HepG2 (cell line): ENCODE measurements at regions not wholly inside any gene's neighbourhood (a gene's known extent, or its start where the extent isn't known, plus 50 kb on each side); places are given as distances from the start of the nearest gene placed in this dataset.

Source experiments
- ATAC-seq: fragments of 200-7000 bp; cut with Tn5 transposase; 3 replicates; pipeline ENCODE4 v1.9.1; 2020; ENCODE audit warnings: mild to moderate bottlenecking, moderate library complexity
- BruUV-seq: library from RNA; stranded (reverse); fragments of 400-500 nt; replicated peaks from 2 replicates; lab custom pipeline; 2021; lab: Mats Ljungman, UMichigan
- CTCF ChIA-PET: fragments of 300-600 bp; formaldehyde crosslinking; extraction: SDS; loops from one replicate; lab custom pipeline; 2021; ENCODE audit warnings: low total read pairs, inconsistent platforms, low intra/inter-chr PET ratio; lab: Yijun Ruan, JAX
- POLR2A ChIA-PET: fragments of 350-600 bp; sonication (Branson Sonifier 250); formaldehyde crosslinking; loops from one replicate; lab custom pipeline; 2020; ENCODE audit warnings: antibody characterized with exemption, inconsistent platforms; lab: Yijun Ruan, JAX
- DNase-seq: peaks from one replicate; pipeline ENCODE4 v3.0.0-alpha.2; 2015; ENCODE audit warnings: low spot score
- FAIRE-seq: peaks from 3 replicates; lab custom pipeline; 2011; peaks lifted over from hg19 to GRCh38; lab: Jason Lieb, UNC
- H2AFZ ChIP-seq: one replicate; pipeline ENCODE4 v1.6.1; 2011; ENCODE audit warnings: low read length, inconsistent platforms
- H3K27ac ChIP-seq: fragments of 300-600 bp; 3 replicates; pipeline ENCODE4 v1.8.0; 2011; ENCODE audit warnings: mixed run types, mild to moderate bottlenecking, mixed read lengths, low read length, inconsistent platforms; ENCODE audit not compliant: insufficient read depth; ENCODE audit errors: extremely low read length
- H3K27me3 ChIP-seq, 2 experiments: fragments of 200-600 bp in 1 of 2; 2 replicates in 1 of 2; 3 replicates in 1 of 2; pipeline versions ENCODE4 v1.6.0 to v1.8.0; 2011; ENCODE audit warnings: low read length in 2 of 2, mild to moderate bottlenecking in 2 of 2, moderate library complexity in 2 of 2, inconsistent platforms in 1 of 2; ENCODE audit not compliant: insufficient read depth in 2 of 2, control insufficient read depth in 1 of 2
- H3K36me3 ChIP-seq, 2 experiments: fragments of 200-600 bp in 1 of 2; replicated peaks in 1 of 2; 2 replicates in 1 of 2; 3 replicates in 1 of 2; pipeline versions ENCODE4 v1.5.1 to v1.8.0; 2011; ENCODE audit warnings: low read length in 2 of 2, inconsistent platforms in 1 of 2; ENCODE audit not compliant: insufficient read depth in 2 of 2, control insufficient read depth in 1 of 2
- H3K4me1 ChIP-seq: 2 replicates; pipeline ENCODE4 v1.5.1; 2012; ENCODE audit warnings: low read length, inconsistent platforms; ENCODE audit not compliant: insufficient read depth
- H3K4me2 ChIP-seq: 2 replicates; pipeline ENCODE4 v1.6.0; 2011; ENCODE audit warnings: low read depth, low read length, inconsistent platforms
- H3K4me3 ChIP-seq, 3 experiments: fragments of 200-600 bp in 1 of 3; sonication (generic), shearing (Covaris generic) in 1 of 3; replicated peaks in 1 of 3; 2 replicates each; pipeline ENCODE4 v1.5.1; 2011 to 2016; ENCODE audit warnings: low read length in 3 of 3, inconsistent platforms in 2 of 3, low read depth in 2 of 3, mild to moderate bottlenecking in 2 of 3, control low read depth in 1 of 3, mixed read lengths in 1 of 3; ENCODE audit not compliant: insufficient read depth in 1 of 3
- H3K79me2 ChIP-seq: one replicate; pipeline ENCODE4 v1.6.1; 2011; ENCODE audit warnings: low read length, inconsistent platforms; ENCODE audit not compliant: insufficient read depth
- H3K9ac ChIP-seq: 2 replicates; pipeline ENCODE4 v1.6.0; 2011; ENCODE audit warnings: mild to moderate bottlenecking, low read depth, low read length, inconsistent platforms; ENCODE audit not compliant: insufficient read depth
- H3K9me3 ChIP-seq: 2 replicates; pipeline ENCODE4 v1.5.1; 2012; ENCODE audit warnings: mild to moderate bottlenecking, low read length
- H4K20me1 ChIP-seq: 2 replicates; pipeline ENCODE4 v1.6.0; 2011; ENCODE audit warnings: inconsistent platforms, mild to moderate bottlenecking, low read length, moderate library complexity; ENCODE audit not compliant: insufficient read depth
- FOXC1 ChIP-seq: sonication (generic); formaldehyde crosslinking; IDR thresholded peaks from 2 replicates; pipeline ENCODE4 v1.8.0; 2022; ENCODE audit warnings: mild to moderate bottlenecking, missing genetic modification reagents, borderline replicate concordance
- PRMT3 ChIP-seq: sonication (generic); formaldehyde crosslinking; IDR thresholded peaks from 2 replicates; pipeline ENCODE4 v1.8.1; 2022; ENCODE audit warnings: low read depth, mild to moderate bottlenecking, moderate library complexity, missing genetic modification reagents, borderline replicate concordance
- WIZ ChIP-seq: sonication (generic); formaldehyde crosslinking; IDR thresholded peaks from 2 replicates; pipeline ENCODE4 v1.5.1; 2020; ENCODE audit warnings: mild to moderate bottlenecking, missing genetic modification reagents
- ZBTB8A ChIP-seq: sonication (generic); formaldehyde crosslinking; IDR thresholded peaks from 2 replicates; pipeline ENCODE4 v1.4.0; 2020; ENCODE audit warnings: mild to moderate bottlenecking, low read depth, missing genetic modification reagents, borderline replicate concordance
- ZNF234 ChIP-seq: sonication (generic); formaldehyde crosslinking; conservative IDR thresholded peaks from 2 replicates; pipeline ENCODE4 v1.5.1; 2020; ENCODE audit warnings: mild to moderate bottlenecking, missing genetic modification reagents
- ZNF589 ChIP-seq: sonication (generic); formaldehyde crosslinking; conservative IDR thresholded peaks from 2 replicates; pipeline ENCODE4 v1.8.0; 2022; ENCODE audit warnings: mild to moderate bottlenecking, moderate library complexity, missing genetic modification reagents
- WGBS: methylation state at CpG from one replicate; pipeline ENCODE4 v1.1.6; 2017; ENCODE audit warnings: low lambda C conversion rate; 5-methylcytosine and 5-hydroxymethylcytosine counted together
- in situ Hi-C: cut with HindIII; loops from 2 replicates; pipeline ENCODE4 v1.10.0; 2017; ENCODE audit warnings: low pct_unique_long_range_greater_than_20kb; ENCODE audit not compliant: extremely low pct_ligation_motif_present
- intact Hi-C: fragments of 100-400 bp; cut with micrococcal nuclease; formaldehyde crosslinking; loops from one replicate; pipeline ENCODE4 v1.10.0; 2022; ENCODE audit not compliant: unreplicated experiment
- TF ChIP-seq, protein P1 (sequence below): sonication (generic); formaldehyde crosslinking; IDR thresholded peaks from 2 replicates; pipeline ENCODE4 v1.4.0; 2020; ENCODE audit warnings: missing genetic modification reagents
- TF ChIP-seq, protein P2 (sequence below): sonication (generic); formaldehyde crosslinking; IDR thresholded peaks from 2 replicates; pipeline ENCODE4 v1.4.0; 2020; ENCODE audit warnings: missing genetic modification reagents, borderline replicate concordance
- TF ChIP-seq, protein P3 (sequence below): IDR thresholded peaks from 2 replicates; pipeline ENCODE4 v1.6.1; 2012; ENCODE audit warnings: inconsistent platforms

DNA sequence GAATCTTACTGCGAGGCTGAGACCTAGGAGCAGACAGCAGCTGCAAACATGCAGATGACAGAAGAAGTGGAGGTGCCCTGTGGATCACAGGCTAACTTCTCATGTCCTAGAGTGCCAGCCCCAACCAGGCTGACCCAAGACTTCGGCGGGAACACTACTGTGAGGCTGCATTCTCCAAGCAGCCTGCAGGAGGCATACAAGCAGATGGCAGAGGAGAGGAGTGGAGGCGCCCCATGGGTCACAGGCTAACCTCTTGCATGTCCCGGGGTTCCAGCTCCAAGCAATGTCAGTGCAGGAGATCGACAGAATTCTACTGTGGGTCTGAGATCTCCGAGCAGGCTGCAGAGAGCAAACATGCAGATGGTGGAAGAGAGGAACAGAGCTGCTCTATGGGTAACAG, 98.1 kb upstream of the ZNF678 start (continued):
- TF ChIP-seq, protein P1, sequence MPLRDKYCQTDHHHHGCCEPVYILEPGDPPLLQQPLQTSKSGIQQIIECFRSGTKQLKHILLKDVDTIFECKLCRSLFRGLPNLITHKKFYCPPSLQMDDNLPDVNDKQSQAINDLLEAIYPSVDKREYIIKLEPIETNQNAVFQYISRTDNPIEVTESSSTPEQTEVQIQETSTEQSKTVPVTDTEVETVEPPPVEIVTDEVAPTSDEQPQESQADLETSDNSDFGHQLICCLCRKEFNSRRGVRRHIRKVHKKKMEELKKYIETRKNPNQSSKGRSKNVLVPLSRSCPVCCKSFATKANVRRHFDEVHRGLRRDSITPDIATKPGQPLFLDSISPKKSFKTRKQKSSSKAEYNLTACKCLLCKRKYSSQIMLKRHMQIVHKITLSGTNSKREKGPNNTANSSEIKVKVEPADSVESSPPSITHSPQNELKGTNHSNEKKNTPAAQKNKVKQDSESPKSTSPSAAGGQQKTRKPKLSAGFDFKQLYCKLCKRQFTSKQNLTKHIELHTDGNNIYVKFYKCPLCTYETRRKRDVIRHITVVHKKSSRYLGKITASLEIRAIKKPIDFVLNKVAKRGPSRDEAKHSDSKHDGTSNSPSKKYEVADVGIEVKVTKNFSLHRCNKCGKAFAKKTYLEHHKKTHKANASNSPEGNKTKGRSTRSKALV (CRISPR knock-in tag) = no peak
- TF ChIP-seq FOXC1 (CRISPR knock-in tag) = no peak
- no peak for TF ChIP-seq ZNF589
- TF ChIP-seq, all 625 proteins: peak for 0

DNA sequence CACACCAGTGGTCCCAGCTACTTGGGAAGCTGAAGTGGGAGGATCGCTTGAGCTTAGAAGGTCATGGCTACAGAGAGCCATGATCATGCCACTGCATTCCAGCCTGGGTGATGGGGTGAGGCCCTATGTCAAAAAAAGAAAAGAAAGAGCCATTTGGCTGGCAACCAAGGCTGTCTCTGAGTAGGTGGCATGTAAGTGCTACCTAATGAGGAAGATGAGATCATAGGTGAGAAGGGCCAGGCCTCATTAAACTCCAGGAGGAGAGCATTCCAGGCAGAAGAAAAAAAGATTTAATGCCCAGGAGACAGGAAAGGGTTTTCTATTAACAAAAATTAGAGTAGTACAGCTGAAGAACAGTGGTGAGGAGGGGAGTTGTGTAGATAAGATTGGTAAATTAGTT, 103.4 kb upstream of the ZNF678 start:
- CTCF ChIA-PET = no interaction called here
- Histone ChIP-seq H3K36me3 (no peaks in the 10 kb centered on the region), H3K79me2 (no peaks in the 10 kb centered on the region), H3K4me1 (no peaks in the 10 kb centered on the region), H3K9me3 (no peaks in the 10 kb centered on the region), H3K9ac (no peak overlapping the region), H3K27me3 (peaks cover 0 to 20% of the 10 kb centered on the region in 2 experiments; a peak in 2 of 5 replicates), H3K4me3 (no peak overlapping the region), H4K20me1 (no peaks in the 10 kb centered on the region), H3K27ac (no peak overlapping the region), H3K4me2 (no peak overlapping the region), H2AFZ (no peak overlapping the region)
- no peak for DNase-seq
- no peak for ATAC-seq
- intact Hi-C loops (no loop called here), in situ Hi-C loops (no loop called here)
- no TSS peak for BruUV-seq
- FAIRE-seq = no peak
- WGBS = 33% methylated on average over 1 of the region's 1 CpG
- TF ChIP-seq WIZ (CRISPR knock-in tag) (no peak), PRMT3 (no peak), ZBTB8A (no peak), ZNF234 (no peak)
- TF ChIP-seq, protein P2, sequence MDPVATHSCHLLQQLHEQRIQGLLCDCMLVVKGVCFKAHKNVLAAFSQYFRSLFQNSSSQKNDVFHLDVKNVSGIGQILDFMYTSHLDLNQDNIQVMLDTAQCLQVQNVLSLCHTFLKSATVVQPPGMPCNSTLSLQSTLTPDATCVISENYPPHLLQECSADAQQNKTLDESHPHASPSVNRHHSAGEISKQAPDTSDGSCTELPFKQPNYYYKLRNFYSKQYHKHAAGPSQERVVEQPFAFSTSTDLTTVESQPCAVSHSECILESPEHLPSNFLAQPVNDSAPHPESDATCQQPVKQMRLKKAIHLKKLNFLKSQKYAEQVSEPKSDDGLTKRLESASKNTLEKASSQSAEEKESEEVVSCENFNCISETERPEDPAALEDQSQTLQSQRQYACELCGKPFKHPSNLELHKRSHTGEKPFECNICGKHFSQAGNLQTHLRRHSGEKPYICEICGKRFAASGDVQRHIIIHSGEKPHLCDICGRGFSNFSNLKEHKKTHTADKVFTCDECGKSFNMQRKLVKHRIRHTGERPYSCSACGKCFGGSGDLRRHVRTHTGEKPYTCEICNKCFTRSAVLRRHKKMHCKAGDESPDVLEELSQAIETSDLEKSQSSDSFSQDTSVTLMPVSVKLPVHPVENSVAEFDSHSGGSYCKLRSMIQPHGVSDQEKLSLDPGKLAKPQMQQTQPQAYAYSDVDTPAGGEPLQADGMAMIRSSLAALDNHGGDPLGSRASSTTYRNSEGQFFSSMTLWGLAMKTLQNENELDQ (CRISPR knock-in tag) = no peak
- TF ChIP-seq, protein P3, sequence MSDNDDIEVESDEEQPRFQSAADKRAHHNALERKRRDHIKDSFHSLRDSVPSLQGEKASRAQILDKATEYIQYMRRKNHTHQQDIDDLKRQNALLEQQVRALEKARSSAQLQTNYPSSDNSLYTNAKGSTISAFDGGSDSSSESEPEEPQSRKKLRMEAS = no peak
- POLR2A ChIA-PET = no interaction called here
